OCI-LY7 (cell line): ENCODE measurements at regions not wholly inside any gene's neighbourhood (a gene's known extent, or its start where the extent isn't known, plus 50 kb on each side); places are given as distances from the start of the nearest gene placed in this dataset.

Source experiments
- BruUV-seq: library from RNA; stranded (reverse); fragments of 400-500 nt; replicated peaks from 2 replicates; lab custom pipeline; 2021; lab: Mats Ljungman, UMichigan
- CTCF ChIA-PET: fragments of 300-600 bp; sonication (Branson Sonifier 250); formaldehyde crosslinking; loops from one replicate; lab custom pipeline; 2022; ENCODE audit warnings: antibody characterized with exemption; ENCODE audit not compliant: unreplicated experiment; lab: Charles Lee
- POLR2A ChIA-PET: fragments of 300-600 bp; sonication (Branson Sonifier 250); formaldehyde crosslinking; loops from one replicate; lab custom pipeline; 2022; ENCODE audit warnings: antibody characterized with exemption; lab: Charles Lee
- DNase-seq: peaks from one replicate; pipeline ENCODE4 v3.0.0-alpha.2; 2015; ENCODE audit warnings: low spot score
- H2AFZ ChIP-seq: fragments of 200-600 bp; sonication (generic), shearing (Covaris generic); 2 replicates; pipeline ENCODE4 v1.6.1; 2014; ENCODE audit warnings: mild to moderate bottlenecking, antibody characterized with exemption, low read length, moderate library complexity
- H3K27ac ChIP-seq: fragments of 200-600 bp; sonication (generic); 2 replicates; pipeline ENCODE4 v1.5.1; 2014; ENCODE audit warnings: mixed run types, low read depth, mild to moderate bottlenecking, moderate library complexity, low read length, inconsistent platforms; ENCODE audit not compliant: poor library complexity, severe bottlenecking
- H3K36me3 ChIP-seq: fragments of 200-600 bp; sonication (generic); 2 replicates; pipeline ENCODE4 v1.6.1; 2014; ENCODE audit warnings: mild to moderate bottlenecking, antibody characterized with exemption, low read length, moderate library complexity, mixed read lengths; ENCODE audit not compliant: insufficient read depth
- H3K4me1 ChIP-seq: fragments of 200-600 bp; sonication (generic); 2 replicates; pipeline ENCODE4 v1.5.1; 2014; ENCODE audit warnings: mild to moderate bottlenecking, low read length; ENCODE audit not compliant: insufficient read depth, poor library complexity, severe bottlenecking
- H3K4me2 ChIP-seq: fragments of 200-600 bp; sonication (generic); 2 replicates; pipeline ENCODE4 v1.6.1; 2014; ENCODE audit warnings: mild to moderate bottlenecking, low read length
- H3K4me3 ChIP-seq: fragments of 200-600 bp; sonication (generic); 2 replicates; pipeline ENCODE4 v1.5.1; 2014; ENCODE audit warnings: mild to moderate bottlenecking, low read depth, low read length; ENCODE audit not compliant: poor library complexity, severe bottlenecking
- H3K79me2 ChIP-seq: fragments of 200-600 bp; sonication (generic); 2 replicates; pipeline ENCODE4 v1.6.1; 2016; ENCODE audit warnings: low read depth, mild to moderate bottlenecking, low read length, moderate library complexity, mixed read lengths; ENCODE audit not compliant: insufficient read depth
- H3K9me2 ChIP-seq: fragments of 200-600 bp; sonication (generic); 2 replicates; pipeline ENCODE4 v1.6.1; 2016; ENCODE audit warnings: mild to moderate bottlenecking, low read length, mixed read lengths; ENCODE audit not compliant: insufficient read depth
- H3K9me3 ChIP-seq: fragments of 200-600 bp; sonication (generic); 2 replicates; pipeline ENCODE4 v1.6.1; 2014; ENCODE audit warnings: mild to moderate bottlenecking, mixed run types, low read length, mixed read lengths
- H4K20me1 ChIP-seq: fragments of 200-600 bp; sonication (generic); 2 replicates; pipeline ENCODE4 v1.6.1; 2014; ENCODE audit warnings: mild to moderate bottlenecking, antibody characterized with exemption, low read length, moderate library complexity, mixed read lengths; ENCODE audit not compliant: insufficient read depth
- CTCF ChIP-seq: fragments of 200-600 bp; sonication (generic); conservative IDR thresholded peaks from 2 replicates; pipeline ENCODE4 v1.5.1; 2014; ENCODE audit warnings: mild to moderate bottlenecking, antibody characterized with exemption, low read length, moderate library complexity, mixed read lengths
- EZH2phosphoT487 ChIP-seq: fragments of 200-600 bp; sonication (generic); IDR thresholded peaks from 2 replicates; pipeline ENCODE4 v1.6.1; 2018; ENCODE audit warnings: low read depth, borderline replicate concordance, mild to moderate bottlenecking, mixed run types, antibody characterized with exemption, low read length, moderate library complexity, mixed read lengths
- intact Hi-C: fragments of 100-400 bp; cut with micrococcal nuclease; formaldehyde crosslinking; loops from one replicate; pipeline ENCODE4 v1.10.0; 2022; ENCODE audit not compliant: unreplicated experiment

- Histone ChIP-seq H3K36me3 (no peaks in the 10 kb centered on the region), H3K79me2 (no peaks in the 10 kb centered on the region), H3K9me3 (peaks cover 8% of the 10 kb centered on the region; the same call in 1 of the 2 replicates), H3K4me2 (no peak overlapping the region), H3K9me2 (no peaks in the 10 kb centered on the region), H3K4me3 (no peak overlapping the region), H3K4me1 (no peaks in the 10 kb centered on the region), H3K27ac (no peak overlapping the region), H2AFZ (no peak overlapping the region), H4K20me1 (no peaks in the 10 kb centered on the region)
- ChIA-PET CTCF (no interaction called here), POLR2A (no interaction called here)
- no TSS peak for BruUV-seq
- no peak for TF ChIP-seq CTCF
- no peak for DNase-seq
- intact Hi-C loops: no loop called here
Observed at GRCh38 chr5:71982717-71983395, 124.4 kb upstream of the MAP1B start.

- Histone ChIP-seq H3K36me3 (no peaks in the 10 kb centered on the region), H3K4me3 (no peak overlapping the region), H3K79me2 (no peaks in the 10 kb centered on the region), H3K27ac (no peak overlapping the region), H4K20me1 (no peaks in the 10 kb centered on the region), H3K9me2 (no peaks in the 10 kb centered on the region), H3K4me1 (no peaks in the 10 kb centered on the region), H3K4me2 (no peak overlapping the region), H3K9me3 (peaks cover 7% of the 10 kb centered on the region; the same call in 1 of the 2 replicates), H2AFZ (no peak overlapping the region)
- TF ChIP-seq EZH2phosphoT487 (no peak), CTCF (no peak)
- ChIA-PET POLR2A (no interaction called here), CTCF (no interaction called here)
- intact Hi-C loops: no loop called here
- DNase-seq: no peak
- no TSS peak for BruUV-seq
Observed at GRCh38 chr5:71986101-71986500, 121.2 kb upstream of the MAP1B start.

- Histone ChIP-seq H3K4me3 (no peak overlapping the region), H3K4me1 (no peaks in the 10 kb centered on the region), H3K4me2 (no peak overlapping the region), H3K27ac (no peak overlapping the region), H3K9me3 (no peaks in the 10 kb centered on the region), H4K20me1 (no peaks in the 10 kb centered on the region), H2AFZ (no peak overlapping the region), H3K36me3 (no peaks in the 10 kb centered on the region), H3K79me2 (no peaks in the 10 kb centered on the region), H3K9me2 (no peaks in the 10 kb centered on the region)
- no peak for DNase-seq
- ChIA-PET CTCF (no interaction called here), POLR2A (interaction anchor here (0.6 kb wide), 1 partner anchor 50 kb away, joined by 3 read pairs; no protein-coding TSS in a partner anchor)
- intact Hi-C loops: no loop called here
- no peak for TF ChIP-seq CTCF
- TF ChIP-seq EZH2phosphoT487: no peak
- no TSS peak for BruUV-seq
Observed at GRCh38 chr5:71988808-71989207, 118.5 kb upstream of the MAP1B start.
